SJSA1 (cell line): ENCODE measurements at regions not wholly inside any gene's neighbourhood (a gene's known extent, or its start where the extent isn't known, plus 50 kb on each side); places are given as distances from the start of the nearest gene placed in this dataset.

Source experiments
- DNase-seq, 2 experiments: peaks; one replicate each; pipeline ENCODE4 v3.0.0-alpha.2; 2015 to 2020; ENCODE audit warnings: low spot score in 2 of 2, low read depth in 1 of 2
- H3K27ac ChIP-seq: fragments of 250-450 bp; sonication (Bioruptor Pico); 2 replicates; pipeline ENCODE4 v1.5.1; 2020; ENCODE audit warnings: mild to moderate bottlenecking, moderate library complexity
- H3K27me3 ChIP-seq: fragments of 250-450 bp; sonication (Bioruptor Pico); replicated peaks from 2 replicates; pipeline ENCODE4 v1.5.1; 2020; ENCODE audit warnings: mild to moderate bottlenecking, moderate library complexity
- H3K36me3 ChIP-seq: fragments of 250-450 bp; sonication (Bioruptor Pico); 2 replicates; pipeline ENCODE4 v1.5.1; 2020; ENCODE audit warnings: mild to moderate bottlenecking
- H3K4me1 ChIP-seq: fragments of 250-450 bp; sonication (Bioruptor Pico); replicated peaks from 2 replicates; pipeline ENCODE4 v1.6.1; 2021; ENCODE audit warnings: mild to moderate bottlenecking
- H3K4me3 ChIP-seq: fragments of 250-450 bp; sonication (Bioruptor Pico); 2 replicates; pipeline ENCODE4 v1.5.1; 2020; ENCODE audit warnings: mild to moderate bottlenecking
- H3K9me3 ChIP-seq: fragments of 250-450 bp; sonication (Bioruptor Pico); replicated peaks from 2 replicates; pipeline ENCODE4 v1.5.1; 2020; ENCODE audit warnings: mild to moderate bottlenecking

- Histone ChIP-seq H3K4me3 (no peak overlapping the region), H3K9me3 (no peaks in the 10 kb centered on the region), H3K36me3 (no peaks in the 10 kb centered on the region), H3K4me1 (peaks cover 28% of the 10 kb centered on the region), H3K27me3 (no peaks in the 10 kb centered on the region), H3K27ac (peak overlapping the region; percentile 78)
- peak; percentile 83 to 88 for DNase-seq
Measured at GRCh38 chr15:69820819-69821218, 276.9 kb downstream of the TLE3 start.

- Histone ChIP-seq H3K27me3 (no peaks in the 10 kb centered on the region), H3K4me1 (peaks cover 49% of the 10 kb centered on the region), H3K4me3 (no peak overlapping the region), H3K9me3 (no peaks in the 10 kb centered on the region), H3K36me3 (no peaks in the 10 kb centered on the region), H3K27ac (no peak overlapping the region)
- no peak for DNase-seq
Measured at GRCh38 chr15:69823223-69823907, 274.4 kb downstream of the TLE3 start.

DNA sequence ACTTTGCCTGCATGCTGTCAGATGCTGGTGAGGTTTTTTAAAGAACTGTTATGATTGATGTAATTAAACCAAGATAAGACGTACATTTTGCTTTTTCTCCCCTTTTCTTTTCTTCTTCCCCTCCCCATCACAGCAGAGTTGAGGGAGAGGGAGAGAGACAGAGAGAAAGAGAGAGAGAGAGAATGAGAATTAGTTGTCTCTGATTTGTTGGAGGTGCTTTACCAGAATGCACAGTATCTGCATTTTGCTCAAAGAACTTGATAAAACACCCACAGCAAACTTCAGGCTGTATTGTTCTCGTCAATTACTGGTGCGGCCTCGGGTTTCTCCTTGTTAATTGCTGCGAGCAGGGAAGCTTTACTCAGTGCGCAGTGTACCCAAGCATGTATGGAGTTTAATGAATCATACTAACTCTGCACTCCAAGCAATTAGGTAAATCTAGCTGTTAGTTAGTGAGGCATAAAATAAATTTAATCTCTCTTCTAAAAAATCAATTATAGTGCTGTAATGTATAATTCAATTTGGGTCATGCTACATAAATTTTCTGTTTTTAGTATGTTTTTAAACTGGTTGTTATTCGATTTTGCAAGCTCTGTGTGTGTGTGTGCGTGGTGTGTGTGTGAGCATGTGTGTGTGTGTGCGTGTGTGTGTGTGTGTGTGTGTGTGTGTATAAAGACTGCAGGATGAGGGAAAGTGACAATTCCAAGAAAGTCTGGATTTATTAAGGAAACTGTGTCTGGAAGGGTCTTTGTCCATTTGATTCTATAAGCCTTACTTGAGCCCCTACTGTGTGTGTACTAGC is 273.4 kb downstream of the TLE3 start:
- no peak for DNase-seq
- Histone ChIP-seq H3K27me3 (no peaks in the 10 kb centered on the region), H3K36me3 (no peaks in the 10 kb centered on the region), H3K4me1 (peaks cover 49% of the 10 kb centered on the region), H3K4me3 (no peak overlapping the region), H3K27ac (no peak overlapping the region), H3K9me3 (no peaks in the 10 kb centered on the region)

DNA sequence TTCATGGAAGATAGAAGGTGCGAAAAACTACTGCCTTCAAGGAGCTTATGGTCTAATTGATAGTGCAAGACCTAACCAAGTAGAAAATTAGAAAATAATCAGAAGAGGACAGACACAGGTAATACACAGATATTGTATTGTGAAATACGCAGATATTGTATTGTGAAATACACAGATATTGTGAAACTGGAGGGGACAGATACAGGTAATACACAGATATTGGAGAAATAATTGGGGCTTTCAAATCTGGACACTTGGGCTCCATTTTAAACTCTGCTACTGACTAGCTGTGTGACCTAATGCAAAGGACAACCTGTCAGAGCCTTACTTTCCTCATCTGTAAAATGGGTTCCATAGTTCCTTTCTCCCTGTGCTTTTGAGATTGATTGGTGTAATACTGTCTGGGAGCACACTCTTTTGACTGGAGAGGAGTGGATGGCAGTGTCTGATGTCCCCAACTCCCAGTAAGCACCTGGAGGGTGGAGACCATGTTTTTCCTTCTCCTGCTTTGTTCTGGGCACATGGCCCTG is 272.8 kb downstream of the TLE3 start:
- Histone ChIP-seq H3K9me3 (no peaks in the 10 kb centered on the region), H3K4me3 (no peak overlapping the region), H3K36me3 (no peaks in the 10 kb centered on the region), H3K27ac (no peak overlapping the region), H3K4me1 (peaks cover 43% of the 10 kb centered on the region), H3K27me3 (no peaks in the 10 kb centered on the region)
- DNase-seq: no peak

- DNase-seq: no peak
- no peaks in the 10 kb centered on the region for H3K9me3 ChIP-seq
- H3K27ac ChIP-seq: peak overlapping the region; percentile 12
- H3K36me3 ChIP-seq: no peaks in the 10 kb centered on the region
- peaks cover 31% of the 10 kb centered on the region for H3K4me1 ChIP-seq
- no peak overlapping the region for H3K4me3 ChIP-seq
- no peaks in the 10 kb centered on the region for H3K27me3 ChIP-seq
Measured at GRCh38 chr15:69825941-69826818, 271.5 kb downstream of the TLE3 start.

DNA sequence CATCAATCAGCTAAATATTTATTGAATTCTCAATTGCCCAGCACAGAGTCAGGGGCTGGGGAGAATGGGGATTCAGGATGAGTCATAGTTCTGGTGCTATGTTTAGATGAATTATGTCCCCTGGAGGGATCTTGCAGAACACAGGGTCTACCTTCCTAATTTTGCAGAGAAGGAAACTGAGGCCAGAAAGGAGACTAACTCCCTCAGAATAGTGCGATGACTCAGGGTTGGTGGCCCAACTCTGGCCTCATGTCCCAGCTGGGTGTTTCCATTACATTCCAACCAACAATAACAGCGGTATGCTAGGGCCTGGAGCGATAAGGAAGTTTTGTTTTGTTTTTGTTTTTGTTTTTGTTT is 270.9 kb downstream of the TLE3 start:
- peak; percentile 79 to 92 for DNase-seq
- Histone ChIP-seq H3K9me3 (no peaks in the 10 kb centered on the region), H3K4me3 (no peak overlapping the region)

GRCh38 chr15:69827751-69828150 is 270.0 kb downstream of the TLE3 start:
- H3K27ac ChIP-seq: no peak overlapping the region
- no peak overlapping the region for H3K4me3 ChIP-seq
- no peaks in the 10 kb centered on the region for H3K27me3 ChIP-seq
- peaks cover 25% of the 10 kb centered on the region for H3K4me1 ChIP-seq
- no peak for DNase-seq
- no peaks in the 10 kb centered on the region for H3K9me3 ChIP-seq
- H3K36me3 ChIP-seq: no peaks in the 10 kb centered on the region

More for the DNA sequence above, 270.9 kb downstream of the TLE3 start:
- peaks cover 25% of the 10 kb centered on the region for H3K4me1 ChIP-seq
- peak overlapping the region; percentile 12 for H3K27ac ChIP-seq
- H3K27me3 ChIP-seq: no peaks in the 10 kb centered on the region
- no peaks in the 10 kb centered on the region for H3K36me3 ChIP-seq

DNA sequence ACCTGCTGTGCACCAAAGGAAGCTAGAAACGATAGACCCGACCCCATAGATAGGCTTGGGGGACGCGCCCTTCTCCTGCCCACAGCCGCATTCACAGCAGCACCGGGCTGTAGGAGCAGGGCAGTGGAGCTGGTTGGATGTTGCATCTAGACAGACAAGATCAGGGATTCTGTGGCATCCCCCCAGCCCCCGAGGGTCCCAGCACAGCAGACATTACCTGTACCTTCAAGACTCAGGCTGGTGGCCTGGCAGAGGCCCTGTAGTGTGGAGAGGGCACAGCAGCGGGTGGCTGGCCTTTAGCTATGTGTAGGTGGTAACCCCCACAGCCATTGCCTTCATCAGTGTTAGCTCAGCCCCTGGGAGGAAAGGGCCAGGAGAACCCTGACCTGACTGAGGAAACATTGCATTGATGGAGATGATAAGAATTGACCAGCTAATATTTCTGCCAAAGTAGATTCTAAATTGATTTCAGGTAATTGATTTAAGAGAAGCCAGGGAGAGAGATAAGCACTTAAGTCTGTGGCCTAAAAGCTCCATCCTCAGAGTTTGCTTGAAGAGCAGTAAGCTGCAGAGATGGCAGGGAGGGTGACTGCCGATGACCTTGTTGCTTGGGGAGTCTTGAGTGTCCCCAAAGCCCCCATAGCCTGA is 269.4 kb downstream of the TLE3 start:
- H3K4me1 ChIP-seq: peaks cover 25% of the 10 kb centered on the region
- no peaks in the 10 kb centered on the region for H3K36me3 ChIP-seq
- no peak overlapping the region for H3K4me3 ChIP-seq
- H3K27ac ChIP-seq: no peak overlapping the region
- no peak for DNase-seq
- no peaks in the 10 kb centered on the region for H3K9me3 ChIP-seq
- H3K27me3 ChIP-seq: no peaks in the 10 kb centered on the region

- Histone ChIP-seq H3K9me3 (no peaks in the 10 kb centered on the region), H3K4me1 (peaks cover 30% of the 10 kb centered on the region), H3K4me3 (no peak overlapping the region), H3K27ac (no peak overlapping the region), H3K36me3 (no peaks in the 10 kb centered on the region), H3K27me3 (no peaks in the 10 kb centered on the region)
- no peak for DNase-seq
Measured at GRCh38 chr15:69829974-69830373, 267.7 kb downstream of the TLE3 start.

- Histone ChIP-seq H3K4me3 (no peak overlapping the region), H3K9me3 (no peaks in the 10 kb centered on the region), H3K4me1 (peaks cover 33% of the 10 kb centered on the region), H3K27ac (no peak overlapping the region), H3K27me3 (no peaks in the 10 kb centered on the region), H3K36me3 (no peaks in the 10 kb centered on the region)
- no peak for DNase-seq
Measured at GRCh38 chr15:69830430-69830829, 267.3 kb downstream of the TLE3 start.

- H3K27me3 ChIP-seq: no peaks in the 10 kb centered on the region
- no peak overlapping the region for H3K4me3 ChIP-seq
- no peaks in the 10 kb centered on the region for H3K36me3 ChIP-seq
- H3K4me1 ChIP-seq: peaks cover 28% of the 10 kb centered on the region
- no peaks in the 10 kb centered on the region for H3K9me3 ChIP-seq
- DNase-seq: no peak
- H3K27ac ChIP-seq: no peak overlapping the region
Measured at GRCh38 chr15:69830876-69831275, 266.8 kb downstream of the TLE3 start.

DNA sequence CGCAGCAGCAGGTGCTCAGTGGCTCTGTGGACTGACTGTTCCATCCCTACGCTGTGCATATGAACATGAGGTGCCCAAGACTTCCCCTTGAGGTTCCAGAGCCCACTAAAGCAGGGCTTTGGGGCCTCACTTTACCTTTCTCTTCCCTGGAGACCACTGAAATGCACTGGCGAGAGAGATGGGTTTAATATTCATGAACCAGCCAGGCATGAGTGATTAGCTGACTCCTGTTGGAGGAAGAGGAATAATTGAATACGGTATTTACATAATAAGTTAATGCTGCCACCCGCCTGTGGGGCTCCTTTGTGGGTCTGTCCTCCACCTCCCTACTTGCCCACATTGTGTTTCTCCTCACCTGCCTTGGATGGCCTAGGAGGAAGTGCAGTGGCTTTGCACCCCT is 263.4 kb downstream of the TLE3 start:
- H3K36me3 ChIP-seq: no peaks in the 10 kb centered on the region
- H3K27me3 ChIP-seq: no peaks in the 10 kb centered on the region
- H3K27ac ChIP-seq: no peak overlapping the region
- DNase-seq: no peak
- H3K4me3 ChIP-seq: no peak overlapping the region
- H3K4me1 ChIP-seq: peaks cover 8% of the 10 kb centered on the region
- H3K9me3 ChIP-seq: no peaks in the 10 kb centered on the region

GRCh38 chr15:69834761-69835160 is 263.0 kb downstream of the TLE3 start:
- no peaks in the 10 kb centered on the region for H3K9me3 ChIP-seq
- H3K36me3 ChIP-seq: no peaks in the 10 kb centered on the region
- no peaks in the 10 kb centered on the region for H3K27me3 ChIP-seq
- DNase-seq: no peak
- H3K4me3 ChIP-seq: no peak overlapping the region
- H3K27ac ChIP-seq: no peak overlapping the region
- peaks cover 8% of the 10 kb centered on the region for H3K4me1 ChIP-seq
